Mucosa of gallbladder (tissue), 1 donor: ENCODE measurements at regions not wholly inside any gene's neighbourhood (a gene's known extent, or its start where the extent isn't known, plus 50 kb on each side); places are given as distances from the start of the nearest gene placed in this dataset.
"Not testable (repeated sequence)": the region's sequence is repeated elsewhere in the genome, so short reads cannot be mapped to it uniquely, and the experiment has no call there.

Source experiments
- DNase-seq: peaks from one replicate; pipeline ENCODE4 v3.0.0-alpha.2; 2020; ENCODE audit warnings: low spot score
- donor health status: DM: no; HTN: no; CAD: no.

DNA sequence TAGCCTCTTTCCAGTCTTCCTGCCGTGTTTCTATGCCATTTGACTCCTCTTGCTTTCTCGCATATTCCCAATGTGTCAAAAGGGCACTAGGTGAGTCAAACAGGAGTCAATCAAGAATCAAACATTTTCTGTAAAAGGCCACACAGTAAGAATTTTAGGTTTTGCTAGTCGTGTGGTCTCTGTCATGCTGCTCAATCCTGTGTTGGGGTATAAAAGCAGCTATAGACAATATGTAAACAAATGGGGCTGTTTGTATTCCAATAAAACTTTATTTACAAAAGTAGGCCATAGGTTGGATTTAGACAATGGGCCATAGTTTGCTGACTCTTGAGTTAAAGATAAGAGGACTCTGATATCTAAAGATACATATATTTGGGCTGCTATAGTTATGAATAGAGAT, 235.4 kb upstream of the BTBD3 start:
- no peak for DNase-seq

DNA sequence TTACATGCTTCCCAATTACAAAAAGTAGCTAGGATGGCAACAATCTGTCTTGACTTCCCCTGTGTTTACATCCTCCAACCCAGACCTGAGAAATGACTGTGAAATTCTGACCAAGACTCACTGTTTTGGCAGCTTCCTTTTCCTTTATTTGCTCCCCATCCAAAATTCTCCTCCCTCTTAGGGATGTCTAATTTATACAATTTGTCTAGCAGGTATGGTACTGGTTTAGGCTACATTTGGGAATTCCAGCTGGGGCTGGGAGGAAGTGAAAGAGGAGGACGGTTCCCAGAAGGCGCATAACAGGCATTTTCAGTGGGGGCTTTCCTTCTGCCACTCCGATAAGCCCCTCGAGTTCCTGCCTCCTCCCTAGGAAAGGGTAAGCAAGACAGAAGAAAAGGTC, 231.5 kb upstream of the BTBD3 start:
- no peak for DNase-seq

DNA sequence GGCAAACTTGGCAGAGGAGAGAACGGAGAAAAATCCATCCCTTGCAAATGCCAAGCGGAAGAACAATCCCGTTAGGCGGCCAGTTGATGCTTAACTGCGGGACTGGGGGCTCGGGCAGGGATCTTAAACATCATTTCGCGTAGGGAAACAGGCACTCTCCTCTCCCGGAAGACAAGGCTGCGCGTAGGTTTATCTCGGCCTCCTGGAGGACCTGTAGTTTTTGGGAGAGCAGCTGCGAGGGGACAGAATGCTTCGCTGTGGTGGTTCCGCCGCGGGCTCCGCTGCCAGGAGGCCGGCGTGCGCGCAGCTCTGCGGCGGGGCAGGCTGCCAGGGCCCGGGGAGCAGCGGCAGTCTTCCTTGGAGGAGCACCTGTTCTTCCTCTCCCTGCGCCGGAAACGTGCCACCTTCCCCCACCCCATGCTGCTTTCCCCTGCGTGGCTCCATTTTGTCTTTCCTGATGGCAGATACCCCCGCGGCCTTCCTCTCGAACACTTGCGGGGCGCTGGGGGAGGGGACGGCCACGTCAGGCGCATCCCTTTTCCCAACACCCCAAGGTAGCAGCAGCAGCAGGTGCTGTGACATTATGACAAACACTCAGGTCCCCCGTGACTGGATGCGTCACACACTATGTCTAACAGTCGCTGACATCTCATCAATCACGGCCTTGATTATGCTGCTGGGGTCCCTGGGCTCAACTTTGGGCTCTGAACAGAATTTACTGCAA, 230.7 kb upstream of the BTBD3 start:
- DNase-seq = peak; percentile 32

DNA sequence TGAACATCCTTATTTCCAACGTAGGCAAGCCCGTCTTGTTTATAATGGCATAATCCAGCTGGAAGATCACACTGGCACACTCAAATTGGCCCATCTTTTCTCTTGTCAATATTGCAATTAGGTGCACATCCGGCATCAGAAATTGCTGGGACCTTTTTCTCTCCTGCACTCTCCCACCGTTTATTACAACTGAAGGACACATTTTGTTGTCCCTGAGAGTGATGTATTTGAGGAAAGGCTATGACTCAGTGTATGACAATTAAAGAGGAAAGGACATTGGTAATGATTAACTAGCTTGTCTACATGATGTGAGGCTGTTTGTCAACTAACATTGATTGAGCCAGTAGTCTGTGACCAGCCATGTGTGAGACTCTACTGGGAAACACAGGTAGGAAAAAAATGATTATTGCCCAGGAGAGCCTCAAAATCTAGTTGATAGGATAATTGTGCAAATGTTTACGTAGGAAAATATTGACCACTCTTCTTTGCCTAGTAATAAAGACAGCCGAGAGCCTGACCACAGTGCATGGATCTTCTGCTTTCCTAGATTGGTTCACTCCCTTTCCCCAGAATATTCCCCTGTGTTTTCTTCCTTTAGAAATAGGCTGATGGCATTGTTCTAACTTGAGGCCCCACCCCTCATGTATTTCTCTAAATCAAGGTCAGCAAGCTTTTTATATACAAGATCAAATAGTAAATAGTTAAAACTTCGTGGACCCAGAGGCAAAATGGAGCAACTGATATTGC, 230.0 kb upstream of the BTBD3 start:
- DNase-seq = peak; percentile 12

DNA sequence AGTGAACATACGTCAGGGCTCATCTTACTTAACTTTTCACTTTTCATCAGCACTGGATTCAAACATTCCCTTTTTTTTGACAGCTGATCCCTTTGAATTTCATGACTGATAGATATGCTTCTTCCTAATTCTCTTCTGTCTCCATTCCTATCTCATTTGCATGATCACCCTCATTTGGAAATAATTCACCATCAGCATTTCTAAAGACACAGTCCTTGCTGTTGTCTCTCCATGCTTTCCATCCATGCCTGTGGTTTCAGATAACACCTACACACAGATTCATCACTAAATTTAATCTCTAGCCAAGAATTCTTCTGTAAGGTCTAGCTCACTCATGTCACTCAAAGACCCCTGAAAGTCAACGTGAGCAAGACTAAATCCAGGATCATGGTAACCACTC, 228.4 kb upstream of the BTBD3 start:
- DNase-seq = no peak

DNA sequence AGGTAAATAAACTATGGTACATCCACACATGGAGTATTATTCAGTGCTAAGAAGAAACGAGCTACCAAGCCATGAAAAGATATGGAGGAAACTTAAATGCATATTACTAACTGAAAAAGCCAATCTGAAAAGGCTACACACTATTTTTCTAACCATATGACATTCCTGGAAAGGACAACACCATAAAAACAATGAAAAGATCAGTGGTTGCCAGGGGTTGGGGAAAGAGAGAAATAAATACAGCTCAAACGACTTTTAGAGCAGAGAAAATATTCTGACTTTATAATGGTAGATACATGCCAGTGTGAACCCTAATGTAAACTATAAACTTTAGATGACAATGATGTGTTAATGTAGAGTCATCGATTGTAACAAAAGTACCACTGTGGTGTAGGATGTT, 225.9 kb upstream of the BTBD3 start:
- no peak for DNase-seq

DNA sequence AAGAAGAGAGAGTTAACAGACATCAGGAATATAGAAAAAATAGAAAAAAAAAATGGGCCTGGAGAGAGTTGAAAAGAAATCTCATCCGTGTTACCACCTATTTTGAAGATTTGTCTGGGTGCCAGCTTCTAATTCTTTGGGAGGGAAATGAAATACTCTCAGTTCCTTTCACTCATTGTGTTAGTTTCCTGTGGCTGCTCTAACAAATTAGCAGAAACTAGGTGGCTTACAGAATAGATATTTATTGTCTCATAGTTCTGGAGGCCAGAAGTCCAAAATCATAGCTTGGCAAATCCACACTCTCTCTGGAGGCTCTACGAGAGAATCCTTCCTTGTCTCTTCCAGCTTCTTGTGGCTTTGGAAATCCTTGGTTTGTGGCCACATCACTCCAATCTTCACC, 225.1 kb upstream of the BTBD3 start:
- no peak for DNase-seq

DNA sequence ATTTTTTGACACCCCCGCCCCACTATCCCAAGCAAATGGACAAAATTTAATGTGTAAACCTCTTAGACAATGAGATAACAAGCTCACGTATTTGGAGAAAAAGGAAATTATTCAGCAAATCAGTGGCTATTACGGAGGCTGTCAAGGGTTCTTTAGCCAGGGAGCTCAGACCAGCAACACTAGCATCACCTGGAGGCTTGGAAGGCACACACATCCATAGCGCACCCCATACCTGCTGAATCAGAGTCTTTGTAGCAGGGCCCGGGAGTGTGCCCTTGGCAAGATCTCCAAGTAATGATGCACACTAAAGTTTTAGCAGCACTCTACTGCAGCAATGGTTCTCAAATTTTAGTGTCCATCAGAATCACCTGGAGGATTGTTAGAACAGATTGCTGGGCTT, 223.2 kb upstream of the BTBD3 start:
- no peak for DNase-seq

DNA sequence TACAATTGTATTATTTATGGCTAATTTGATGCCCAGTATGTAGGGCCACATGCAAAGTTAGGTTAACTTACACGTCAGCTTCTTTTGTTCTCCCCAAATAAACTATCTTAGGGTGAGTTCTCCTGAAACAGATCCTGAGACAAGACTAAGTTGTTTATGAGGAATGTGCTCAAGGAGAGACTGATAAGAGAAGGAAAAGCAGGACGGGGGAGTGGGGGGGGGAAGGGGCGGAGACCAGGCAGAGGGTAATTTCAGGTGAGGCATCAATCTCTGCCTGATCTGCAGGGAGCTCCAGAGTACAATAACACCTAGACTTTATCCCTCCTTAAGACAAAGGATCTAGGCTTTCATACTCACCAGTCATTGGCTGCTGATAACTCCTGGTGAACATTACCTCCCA, 220.6 kb upstream of the BTBD3 start:
- no peak for DNase-seq

DNA sequence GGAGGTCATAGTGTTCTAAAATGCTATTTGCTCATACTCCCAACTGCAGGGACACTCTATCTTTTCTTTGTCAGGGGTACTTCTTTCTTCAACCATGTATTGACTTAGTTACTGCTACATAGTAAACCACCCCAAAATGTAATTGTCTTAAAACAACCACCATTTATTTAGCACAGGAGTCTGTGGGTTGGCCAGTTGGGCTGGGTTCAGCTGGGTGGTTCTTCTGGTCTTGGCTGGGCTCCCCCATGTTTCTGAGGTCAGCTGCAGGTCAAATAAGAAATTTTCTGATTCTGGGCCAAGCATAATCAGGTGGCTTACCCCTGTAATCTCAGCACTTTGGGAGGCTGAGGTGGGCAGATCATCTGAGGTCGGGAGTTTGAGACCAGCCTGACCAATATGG, 220.0 kb upstream of the BTBD3 start:
- no peak for DNase-seq

DNA sequence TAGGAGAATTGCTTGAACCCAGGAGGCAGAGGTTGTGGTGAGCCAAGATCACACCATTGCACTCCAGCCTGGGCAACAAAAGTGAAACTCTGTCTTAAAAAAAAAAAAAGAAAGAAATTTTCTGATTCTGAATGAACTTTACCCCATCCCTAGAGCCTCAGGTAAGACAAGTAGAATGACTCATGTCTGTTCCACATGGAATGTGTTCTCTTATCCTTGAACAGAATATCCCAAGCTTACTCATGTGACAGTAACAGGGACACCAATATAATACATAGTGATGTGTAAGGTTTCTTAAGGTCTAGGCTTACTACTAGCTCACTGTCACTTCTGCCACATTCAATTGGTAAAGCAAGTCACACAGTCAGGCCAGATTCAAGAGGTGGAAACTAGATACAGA, 219.6 kb upstream of the BTBD3 start:
- DNase-seq = no peak

DNA sequence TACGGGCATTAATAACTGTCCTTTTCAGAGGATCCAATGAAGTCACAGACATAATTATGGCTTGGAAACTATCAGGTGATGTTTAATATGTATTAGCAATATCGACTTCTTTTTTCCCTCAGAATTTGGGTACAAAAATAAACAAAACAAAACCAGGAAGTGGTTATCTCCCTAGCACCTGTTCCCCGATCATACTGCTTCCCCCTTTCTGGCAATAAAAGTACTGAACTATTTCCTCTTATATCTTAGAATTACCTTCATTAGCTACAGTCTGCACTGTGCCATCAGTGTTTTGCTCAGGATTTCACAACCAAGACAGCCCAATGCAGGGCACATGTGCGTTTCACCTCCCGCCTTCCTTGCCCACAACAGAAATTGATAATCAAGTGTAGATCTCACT, 216.9 kb upstream of the BTBD3 start:
- no peak for DNase-seq

DNA sequence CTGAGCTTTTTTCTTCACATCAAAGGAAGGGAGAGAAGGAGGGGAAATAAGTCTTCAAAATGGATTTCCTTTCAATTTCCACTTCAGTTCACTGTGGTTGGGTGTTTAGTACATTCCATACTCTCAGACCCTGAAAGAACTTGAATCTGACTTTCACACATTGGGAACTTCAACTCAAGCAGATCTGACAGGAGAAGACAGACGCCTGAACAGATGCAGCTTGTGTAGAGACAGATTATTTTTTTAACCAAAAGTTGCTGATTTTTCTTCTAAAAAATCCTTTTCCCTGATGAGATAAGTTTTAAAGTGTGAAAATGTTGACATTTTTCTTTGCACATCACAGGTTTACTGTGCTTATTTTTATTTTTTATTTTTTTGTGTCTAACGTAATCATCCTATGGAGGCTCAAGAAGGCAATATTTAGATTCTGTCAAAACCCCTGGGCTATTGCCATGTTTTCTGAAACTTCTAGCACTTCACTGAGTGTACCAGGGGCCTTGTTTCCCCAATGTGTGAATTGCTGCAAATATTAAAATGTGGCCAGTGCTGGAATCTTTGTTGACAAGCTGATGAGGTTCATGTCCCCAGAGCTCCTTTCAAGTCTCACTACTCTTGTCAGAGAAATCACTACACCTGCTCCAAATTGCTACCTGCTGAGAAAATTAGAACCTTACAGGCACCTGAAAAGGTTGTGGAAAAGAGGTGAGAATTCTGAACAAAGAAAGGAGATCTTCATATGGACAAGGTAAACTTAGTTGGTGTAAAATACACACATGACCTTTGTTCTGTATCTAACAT, 214.8 kb upstream of the BTBD3 start:
- no peak for DNase-seq

DNA sequence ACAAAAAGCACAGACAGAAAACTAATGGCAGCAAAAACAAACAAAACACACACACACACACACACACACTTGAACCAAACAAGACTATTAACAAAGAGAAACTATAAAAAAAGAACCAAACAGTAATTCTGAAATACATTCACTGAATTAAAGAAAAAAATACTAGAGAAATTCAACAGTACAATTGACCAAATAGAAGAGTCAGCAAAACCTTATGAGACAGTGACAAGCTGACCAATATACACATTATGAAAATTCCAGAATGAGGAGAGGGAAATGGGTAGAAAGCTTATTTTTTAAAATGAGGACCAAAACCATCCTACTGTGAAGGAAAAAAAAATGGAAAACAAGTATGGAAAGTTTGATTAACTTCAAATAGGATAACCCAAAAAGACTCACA, 212.2 kb upstream of the BTBD3 start:
- no peak for DNase-seq

DNA sequence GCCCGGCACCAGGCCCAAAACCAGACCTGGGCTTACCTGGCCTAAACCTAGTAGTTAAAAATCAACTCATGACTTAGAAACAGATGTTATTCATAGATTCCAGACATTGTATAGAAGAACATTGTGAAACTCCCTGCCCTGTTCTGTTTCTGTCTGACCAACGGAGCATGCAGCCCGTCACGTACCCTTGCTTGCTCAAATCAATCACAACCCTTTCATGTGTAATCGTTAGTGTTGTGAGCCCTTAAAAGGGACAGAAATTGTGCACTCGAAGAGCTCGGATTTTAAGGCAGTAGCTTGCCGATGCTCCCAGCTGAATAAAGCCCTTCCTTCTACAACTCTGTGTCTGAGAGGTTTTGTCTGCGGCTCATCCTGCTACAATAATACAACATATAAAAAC, 209.5 kb upstream of the BTBD3 start:
- not testable (repeated sequence) for DNase-seq

DNA sequence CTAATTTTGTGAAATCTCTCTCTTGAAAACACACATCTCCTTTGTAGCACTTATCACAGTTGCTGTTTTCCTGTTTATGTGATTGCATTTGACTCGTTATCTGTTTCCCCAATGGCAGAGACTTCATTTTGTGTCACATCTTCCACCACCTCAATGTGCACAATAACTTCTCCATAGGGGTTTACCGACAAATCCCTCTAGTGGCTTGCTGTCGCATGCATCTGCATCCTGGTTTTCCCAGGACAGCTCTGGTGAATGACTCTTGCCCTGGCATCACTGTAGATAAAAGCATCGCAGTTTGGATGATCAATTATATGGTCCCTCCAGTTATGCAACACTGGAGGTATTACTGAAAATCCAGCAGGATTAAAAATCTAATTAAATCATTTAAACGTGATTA, 206.5 kb upstream of the BTBD3 start:
- no peak for DNase-seq

DNA sequence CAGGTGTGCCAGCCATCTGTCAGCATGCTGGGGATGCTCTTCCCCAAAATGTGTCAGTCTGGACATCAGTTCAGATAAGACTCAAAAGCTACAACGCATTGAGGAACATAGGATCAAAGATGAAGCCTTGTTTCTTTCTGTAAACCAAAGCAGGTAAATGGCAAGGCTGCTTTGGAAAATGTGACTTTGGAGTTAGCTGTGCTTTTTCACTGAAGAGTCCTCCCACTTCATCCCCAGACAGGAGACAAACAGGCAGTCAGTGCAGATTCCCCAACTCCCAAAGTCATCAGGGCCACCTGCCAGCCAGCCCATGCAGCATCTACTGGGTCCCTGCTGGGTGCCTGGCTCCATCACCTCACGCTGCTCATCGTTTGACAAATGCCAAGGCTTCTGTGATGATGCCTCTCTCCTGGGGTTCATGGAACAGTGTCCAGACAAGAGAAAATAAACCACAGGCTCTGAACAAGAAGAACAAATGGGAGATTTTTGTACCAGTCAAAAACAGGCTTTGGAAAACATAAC, 205.0 kb upstream of the BTBD3 start:
- no peak for DNase-seq

DNA sequence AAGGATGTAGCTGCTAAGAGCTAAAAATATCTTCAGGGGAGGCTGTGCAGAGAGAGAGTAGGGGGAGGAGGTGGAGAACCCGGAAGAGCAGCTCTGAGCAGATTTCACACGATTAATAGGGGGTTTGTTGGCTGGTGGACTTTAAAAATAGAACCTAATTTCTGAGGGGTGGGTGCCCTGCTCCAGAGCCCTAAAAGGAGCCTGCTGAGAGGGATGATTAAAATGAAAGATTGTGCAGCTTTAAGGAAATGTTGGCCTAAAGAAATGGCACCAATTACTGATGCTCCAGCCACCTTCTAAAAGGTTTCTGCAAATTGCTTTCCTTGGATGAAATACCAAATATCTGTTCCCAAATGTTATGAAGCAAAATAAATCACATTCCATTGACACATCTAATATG, 202.8 kb upstream of the BTBD3 start:
- no peak for DNase-seq

DNA sequence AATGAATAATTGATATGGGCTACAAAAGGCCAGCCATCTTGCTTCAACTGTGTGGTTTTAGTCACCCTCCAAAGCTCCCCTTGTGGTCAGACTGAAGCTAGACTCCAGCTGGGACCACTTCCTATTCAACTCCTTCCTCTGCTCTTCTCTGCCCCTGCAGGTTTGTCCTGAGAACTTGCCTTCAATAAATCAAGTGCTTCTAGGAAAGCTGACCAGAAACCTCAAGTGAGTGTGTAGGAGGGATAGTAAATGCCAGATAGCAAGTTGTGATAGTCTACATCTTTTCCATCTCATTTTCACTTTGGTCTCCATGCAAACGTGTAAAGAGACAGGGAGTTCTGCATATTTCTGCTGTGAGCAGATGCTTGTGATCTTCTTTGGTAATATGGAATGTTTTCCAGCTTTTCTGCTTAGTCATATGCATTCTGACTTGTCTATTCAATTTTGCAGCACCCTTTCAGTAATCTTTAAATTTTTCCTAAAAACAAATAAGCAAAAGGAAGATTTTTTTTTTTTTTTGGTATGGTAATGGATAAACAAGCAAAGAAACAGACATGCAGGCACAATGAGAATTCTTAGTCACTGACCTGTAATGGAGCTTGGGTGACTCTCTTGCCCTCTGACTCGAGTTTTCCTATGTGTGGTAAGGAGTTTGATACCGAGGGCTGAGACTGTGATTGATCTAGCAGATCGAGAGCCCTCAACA, 201.3 kb upstream of the BTBD3 start:
- DNase-seq = no peak

DNA sequence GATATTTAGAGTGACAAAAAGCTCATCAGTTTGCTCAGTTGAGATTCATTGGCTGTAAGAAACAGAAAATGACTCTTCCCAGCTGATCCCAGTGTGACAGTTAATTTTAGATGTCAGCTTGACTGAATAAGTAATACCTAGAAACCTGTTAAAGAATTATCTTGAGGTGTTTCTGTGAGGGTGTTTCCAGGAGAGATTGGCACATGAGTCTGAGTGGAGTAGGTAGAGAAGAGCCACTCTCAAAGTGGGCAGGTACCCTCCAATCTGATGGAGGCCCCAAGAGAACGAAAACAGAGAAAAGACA, 200.8 kb upstream of the BTBD3 start:
- DNase-seq = no peak

DNA sequence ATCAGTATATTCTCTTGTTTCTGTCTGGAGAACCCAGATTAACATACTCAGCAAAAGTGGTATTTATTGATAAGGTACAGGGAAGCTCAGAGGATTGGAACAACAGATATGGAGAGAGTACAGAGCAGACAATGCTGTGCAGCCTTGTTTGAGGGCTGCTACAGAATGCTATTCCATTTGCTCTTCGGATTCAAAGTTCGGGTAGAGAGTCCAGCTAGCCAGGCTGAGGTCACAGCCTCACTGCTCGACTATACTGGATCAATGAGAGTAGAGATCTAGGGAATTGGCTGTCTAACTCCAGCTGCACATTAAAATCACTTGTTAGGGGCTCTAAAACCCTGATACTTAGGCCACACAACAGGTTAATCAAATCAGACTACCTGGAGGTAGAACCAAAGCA, 200.1 kb upstream of the BTBD3 start:
- DNase-seq = no peak

DNA sequence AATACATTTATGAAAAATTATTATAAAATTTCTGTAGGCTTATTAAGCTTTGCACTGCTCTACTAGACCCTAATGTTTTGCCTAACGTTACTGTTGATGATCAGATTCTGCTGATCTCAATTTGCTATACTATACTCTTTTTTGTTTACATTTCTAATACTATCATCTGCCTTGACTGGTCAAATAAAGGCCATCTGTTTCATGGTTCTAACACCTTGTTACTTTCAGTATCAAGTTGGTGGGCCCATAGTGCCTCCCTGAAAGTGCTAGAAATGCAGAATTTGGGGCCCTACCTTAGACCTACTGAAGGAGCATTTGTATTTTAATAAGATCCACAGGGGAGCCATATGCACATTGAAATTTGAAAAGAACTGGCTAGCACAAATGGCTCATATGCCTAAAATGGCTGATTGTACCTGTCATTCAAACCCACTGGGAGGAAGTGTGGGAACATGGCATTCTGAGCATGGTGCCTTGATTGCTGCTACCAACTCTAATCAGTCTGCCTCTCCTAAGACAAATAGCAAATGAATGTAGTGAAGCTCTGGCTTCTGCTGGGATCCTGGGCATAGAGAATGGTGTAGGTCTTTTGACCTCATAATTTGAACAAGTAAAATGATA, 199.1 kb upstream of the BTBD3 start:
- no peak for DNase-seq
